ENCODE measurements at regions not wholly inside any gene's neighbourhood (a gene's known extent, or its start where the extent isn't known, plus 50 kb on each side); places are given as distances from the start of the nearest gene placed in this dataset.

DNA sequence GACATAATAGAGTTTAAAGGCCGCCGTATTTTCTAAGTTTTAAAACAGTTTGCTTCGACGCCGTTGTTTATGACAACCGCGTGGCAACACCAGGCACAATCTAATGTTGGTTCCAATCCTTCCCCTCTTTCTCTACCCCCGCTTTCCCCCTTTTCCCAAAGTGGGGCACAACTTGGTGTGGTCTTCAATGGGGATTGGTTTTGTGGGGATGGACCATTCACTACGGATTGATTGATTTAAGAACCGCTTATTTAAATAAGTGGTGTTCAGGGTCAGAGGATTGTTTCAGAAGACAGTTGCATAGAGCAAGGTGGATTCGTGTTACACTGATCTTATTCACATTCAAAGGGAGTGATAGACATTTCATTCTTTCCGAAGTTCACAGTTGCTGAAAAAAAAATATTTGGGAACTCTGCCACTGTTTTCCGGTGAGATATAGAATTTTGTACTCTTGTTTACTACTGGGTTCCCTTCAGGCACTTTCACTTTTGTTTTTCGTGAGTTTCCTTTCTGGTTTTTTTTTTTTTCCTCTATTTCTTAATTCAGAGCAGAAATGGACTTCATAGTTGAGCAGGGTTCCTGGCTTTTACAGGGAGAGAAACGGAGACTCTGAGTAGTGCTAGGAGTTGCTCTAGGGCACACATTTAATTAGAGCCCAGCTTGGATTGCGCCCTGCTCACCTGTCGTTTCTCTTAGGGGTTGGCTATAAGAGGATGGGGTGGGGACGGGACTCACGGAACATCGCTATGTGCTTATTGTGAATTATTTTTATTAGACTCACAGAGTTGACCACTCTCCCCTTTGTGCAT lies 79.6 kb upstream of the AK4 start:
- ChIA-PET CTCF (no interaction called here), POLR2A (interaction anchor here (0.6 to 2.1 kb wide), 12 partner anchors 10 to 352 kb away, joined by 3 to 36 read pairs (median 3); partner anchors contain the start of genes JAK1, LEPR, LEPROT and RAVER2)
- H3K27ac Mint-ChIP-seq, result peak overlapping the region; percentile 97
- peak overlapping the region; percentile 96 to 98 for H3K27ac ChIP-seq (ENCODE audit: low read depth in 1 of 2, low read length in 2 of 2)
- intact Hi-C loops (cut with DNase I, micrococcal nuclease), result loop anchor here (2.0 to 10.0 kb wide), 7 partner anchors 66 to 1474 kb away; partner anchors contain the start of genes LEPR (in 1 of the 2), LEPROT (in 1 of the 2) and PGM1 (in 1 of the 2)
- DNase-seq (peak in 7 of 14 experiments; percentile 13 to 69 (median 38)), ATAC-seq (ENCODE audit: poor library complexity) (peak; percentile 4)
- no peaks in the 10 kb centered on the region for H3K9me3 ChIP-seq (ENCODE audit: control insufficient read depth in 1 of 2, insufficient read depth in 1 of 2, low read length in 2 of 2)
- peaks cover 26% of the 10 kb centered on the region for H3K36me3 Mint-ChIP-seq (ENCODE audit: low read depth)
- H3K4me3 Mint-ChIP-seq, result peak overlapping the region; percentile 90
- no peaks in the 10 kb centered on the region for H3K27me3 Mint-ChIP-seq
- H3K27me3 ChIP-seq (ENCODE audit: control insufficient read depth in 1 of 2, insufficient read depth in 2 of 2, low read length in 2 of 2), result no peaks in the 10 kb centered on the region
- peaks cover 56% of the 10 kb centered on the region for H3K4me1 Mint-ChIP-seq (ENCODE audit: low read depth)
- TF ChIP-seq, protein P1, sequence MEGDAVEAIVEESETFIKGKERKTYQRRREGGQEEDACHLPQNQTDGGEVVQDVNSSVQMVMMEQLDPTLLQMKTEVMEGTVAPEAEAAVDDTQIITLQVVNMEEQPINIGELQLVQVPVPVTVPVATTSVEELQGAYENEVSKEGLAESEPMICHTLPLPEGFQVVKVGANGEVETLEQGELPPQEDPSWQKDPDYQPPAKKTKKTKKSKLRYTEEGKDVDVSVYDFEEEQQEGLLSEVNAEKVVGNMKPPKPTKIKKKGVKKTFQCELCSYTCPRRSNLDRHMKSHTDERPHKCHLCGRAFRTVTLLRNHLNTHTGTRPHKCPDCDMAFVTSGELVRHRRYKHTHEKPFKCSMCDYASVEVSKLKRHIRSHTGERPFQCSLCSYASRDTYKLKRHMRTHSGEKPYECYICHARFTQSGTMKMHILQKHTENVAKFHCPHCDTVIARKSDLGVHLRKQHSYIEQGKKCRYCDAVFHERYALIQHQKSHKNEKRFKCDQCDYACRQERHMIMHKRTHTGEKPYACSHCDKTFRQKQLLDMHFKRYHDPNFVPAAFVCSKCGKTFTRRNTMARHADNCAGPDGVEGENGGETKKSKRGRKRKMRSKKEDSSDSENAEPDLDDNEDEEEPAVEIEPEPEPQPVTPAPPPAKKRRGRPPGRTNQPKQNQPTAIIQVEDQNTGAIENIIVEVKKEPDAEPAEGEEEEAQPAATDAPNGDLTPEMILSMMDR (IDR thresholded peaks at IDR 0.05), result no peak
- H3K36me3 ChIP-seq (ENCODE audit: insufficient read depth, low read length), result no peaks in the 10 kb centered on the region
- H3K4me1 ChIP-seq (ENCODE audit: insufficient read depth, low read length), result peaks cover 27% of the 10 kb centered on the region
- H3K4me3 ChIP-seq (ENCODE audit: low read length), result peak overlapping the region; percentile 85
- no peaks in the 10 kb centered on the region for H3K9me3 Mint-ChIP-seq

DNA sequence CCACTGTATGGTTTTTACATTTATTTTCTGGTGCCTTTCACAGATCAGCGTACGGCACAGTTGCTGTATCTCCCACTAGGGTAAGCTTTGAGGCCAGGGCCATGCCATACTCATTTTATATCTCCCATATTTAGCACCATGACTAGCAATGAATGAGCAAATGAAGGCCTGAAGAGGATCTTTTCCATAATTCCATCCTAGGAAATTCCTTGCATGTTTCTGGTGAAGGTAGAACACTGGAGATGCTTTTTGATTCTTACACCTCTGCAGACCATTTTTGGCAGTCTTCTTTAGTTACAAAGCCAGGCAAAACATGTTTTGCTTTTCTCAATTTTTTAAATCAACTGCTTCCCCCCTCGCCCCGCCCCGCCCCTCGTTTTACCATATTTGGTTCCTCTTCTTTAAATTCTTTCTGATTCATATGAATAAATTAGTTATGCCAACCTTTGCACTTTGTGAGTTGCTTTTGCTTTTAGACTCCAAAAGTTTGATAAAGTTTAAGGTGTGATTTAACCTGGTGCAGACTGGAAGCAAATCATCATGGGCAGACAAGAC lies 78.9 kb upstream of the AK4 start:
- intact Hi-C loops (cut with DNase I, micrococcal nuclease), result loop anchor here (2.0 to 10.0 kb wide), 7 partner anchors 67 to 1474 kb away; partner anchors contain the start of genes LEPR (in 1 of the 2), LEPROT (in 1 of the 2) and PGM1 (in 1 of the 2)
- Mint-ChIP-seq H3K27ac (peak overlapping the region; percentile 97), H3K9me3 (no peaks in the 10 kb centered on the region), H3K4me1 (ENCODE audit: low read depth) (peaks cover 55% of the 10 kb centered on the region), H3K36me3 (ENCODE audit: low read depth) (peaks cover 26% of the 10 kb centered on the region), H3K4me3 (peak overlapping the region; percentile 90), H3K27me3 (no peaks in the 10 kb centered on the region)
- ChIA-PET CTCF (no interaction called here), POLR2A (interaction anchor here (0.7 to 2.1 kb wide), 10 partner anchors 15 to 351 kb away, joined by 3 to 36 read pairs (median 3); partner anchors contain the start of genes JAK1, LEPR, LEPROT and RAVER2)
- ATAC-seq (ENCODE audit: poor library complexity), result no peak
- H3K27ac ChIP-seq (ENCODE audit: low read depth in 1 of 2, low read length in 2 of 2), result peak overlapping the region; percentile 96 to 98
- TF ChIP-seq, protein P1 (IDR thresholded peaks at IDR 0.05), result no peak
- H3K27me3 ChIP-seq (ENCODE audit: control insufficient read depth in 1 of 2, insufficient read depth in 2 of 2, low read length in 2 of 2), result no peaks in the 10 kb centered on the region
- peak in 13 of 14 experiments; percentile 15 to 72 (median 45) for DNase-seq
- peak overlapping the region; percentile 85 for H3K4me3 ChIP-seq (ENCODE audit: low read length)
- H3K9me3 ChIP-seq (ENCODE audit: control insufficient read depth in 1 of 2, insufficient read depth in 1 of 2, low read length in 2 of 2), result no peaks in the 10 kb centered on the region
- H3K4me1 ChIP-seq (ENCODE audit: insufficient read depth, low read length), result peaks cover 25% of the 10 kb centered on the region
- no peaks in the 10 kb centered on the region for H3K36me3 ChIP-seq (ENCODE audit: insufficient read depth, low read length)

DNA sequence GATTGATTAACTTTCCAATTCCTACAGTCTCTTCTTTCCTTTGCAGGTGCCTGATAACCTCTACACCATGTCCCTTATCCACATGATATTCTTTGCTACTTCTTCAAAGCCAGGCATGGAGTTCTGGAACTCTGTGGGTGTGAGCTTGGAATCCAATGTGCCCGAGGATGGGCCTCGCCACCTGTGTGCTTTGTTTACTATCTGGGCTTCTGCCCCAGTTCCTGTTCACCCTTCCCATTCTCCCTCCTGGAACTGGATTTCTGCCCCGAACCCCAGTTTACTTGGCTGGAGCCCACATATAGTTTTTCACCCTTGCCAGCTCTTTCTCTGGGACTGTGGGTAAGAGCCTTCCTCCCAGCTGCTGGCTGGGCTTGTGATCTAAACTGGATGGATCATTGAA lies 75.2 kb upstream of the AK4 start:
- POLR2A ChIA-PET, result no interaction called here

More for the DNA sequence above, 75.2 kb upstream of the AK4 start:
- Histone ChIP-seq H3K4me3 (ENCODE audit: low read length) (no peak overlapping the region), H3K36me3 (ENCODE audit: insufficient read depth, low read length) (no peaks in the 10 kb centered on the region), H3K27ac (ENCODE audit: low read depth in 1 of 2, low read length in 2 of 2) (no peak overlapping the region), H3K9me3 (ENCODE audit: control insufficient read depth in 1 of 2, insufficient read depth in 1 of 2, low read length in 2 of 2) (no peaks in the 10 kb centered on the region), H3K4me1 (ENCODE audit: insufficient read depth, low read length) (peaks cover 10% of the 10 kb centered on the region), H3K27me3 (ENCODE audit: control insufficient read depth in 1 of 2, insufficient read depth in 2 of 2, low read length in 2 of 2) (no peaks in the 10 kb centered on the region)
- Mint-ChIP-seq H3K4me3 (no peak overlapping the region), H3K36me3 (ENCODE audit: low read depth) (peaks cover 11% of the 10 kb centered on the region), H3K4me1 (ENCODE audit: low read depth) (peaks cover 43% of the 10 kb centered on the region), H3K27ac (no peak overlapping the region), H3K27me3 (no peaks in the 10 kb centered on the region), H3K9me3 (no peaks in the 10 kb centered on the region)
- ATAC-seq (ENCODE audit: poor library complexity) (no peak), DNase-seq (no peak)
- TF ChIP-seq, protein P1 (IDR thresholded peaks at IDR 0.05), result no peak
- intact Hi-C loops (cut with DNase I, micrococcal nuclease), result loop anchor here in 1 of 2 experiments (10.0 kb wide), 2 partner anchors 328 to 808 kb away; partner anchors contain the start of gene RAVER2
- CTCF ChIA-PET, result interaction anchor here (1.4 to 4.7 kb wide), 2 partner anchors 9 kb away, joined by 4 to 91 read pairs; no protein-coding TSS in a partner anchor

Data from CD4-positive, alpha-beta T cell (primary cell).